ENCODE measurements at regions not wholly inside any gene's neighbourhood (a gene's known extent, or its start where the extent isn't known, plus 50 kb on each side); places are given as distances from the start of the nearest gene placed in this dataset.

GRCh38 chr5:8396756-8397155, 527.8 kb downstream of the MTRR start:
- ChIA-PET CTCF (no interaction called here), RAD21 (ENCODE audit: low non-redundant PET in 1 of 2, low total read pairs in 2 of 2, uncharacterized antibody in 2 of 2, unreplicated experiment in 2 of 2) (no interaction called here), POLR2A (no interaction called here)
- Histone ChIP-seq H3K36me3 (ENCODE audit: control insufficient read depth in 1 of 2, insufficient read depth in 2 of 2, low read length in 2 of 2) (no peaks in the 10 kb centered on the region), H4K20me1 (ENCODE audit: insufficient read depth) (no peaks in the 10 kb centered on the region), H3K9ac (ENCODE audit: low read length) (no peak overlapping the region), H3K9me2 (ENCODE audit: insufficient read depth) (no peaks in the 10 kb centered on the region), H3K27me3 (ENCODE audit: insufficient read depth, low read length) (no peaks in the 10 kb centered on the region), H3K27ac (ENCODE audit: low read depth, low read length) (no peak overlapping the region), H3K9me3 (ENCODE audit: control insufficient read depth in 1 of 2, insufficient read depth in 1 of 2, low read depth in 1 of 2, low read length in 2 of 2) (peaks cover 6 to 23% of the 10 kb centered on the region in 2 experiments; a peak in 2 of 4 replicates), H3K4me2 (ENCODE audit: low read length) (no peak overlapping the region), H3K4me1 (ENCODE audit: control insufficient read depth in 1 of 2, insufficient read depth in 2 of 2, low read length in 2 of 2) (no peaks in the 10 kb centered on the region), H3K4me3 (replicated peaks in 1 of 2; ENCODE audit: low read depth in 1 of 2, low read length in 2 of 2) (no peak overlapping the region), H3K79me2 (ENCODE audit: insufficient read depth, low read length) (no peaks in the 10 kb centered on the region), H2AFZ (ENCODE audit: low read depth, low read length, poor library complexity, severe bottlenecking) (no peak overlapping the region)
- no peak for DNase-seq (ENCODE audit: low read depth, low spot score)
- intact Hi-C loops (cut with micrococcal nuclease), result no loop called here
- TF ChIP-seq ZNF274 (IDR thresholded peaks at IDR 0.05; ENCODE audit: low read depth, low read length) (no peak), MAX (IDR thresholded peaks at IDR 0.05) (no peak), SP1 (IDR thresholded peaks at IDR 0.05; ENCODE audit: low read depth) (no peak), FOSL1 (IDR thresholded peaks at IDR 0.05; ENCODE audit: low read depth) (no peak), EZH2phosphoT487 (IDR thresholded peaks at IDR 0.05; ENCODE audit: borderline replicate concordance) (no peak), CEBPB (IDR thresholded peaks at IDR 0.05; ENCODE audit: low read depth) (no peak)
- BruUV-seq (replicated peaks), result no TSS peak
- ATAC-seq, result no peak

GRCh38 chr5:8399471-8399870, 530.5 kb downstream of the MTRR start:
- BruUV-seq (replicated peaks), result no TSS peak
- no peak overlapping the region for H2AFZ ChIP-seq (ENCODE audit: low read depth, low read length, poor library complexity, severe bottlenecking)
- H4K20me1 ChIP-seq (ENCODE audit: insufficient read depth), result no peaks in the 10 kb centered on the region
- H3K27me3 ChIP-seq (ENCODE audit: insufficient read depth, low read length), result no peaks in the 10 kb centered on the region
- intact Hi-C loops (cut with micrococcal nuclease), result no loop called here
- ChIA-PET RAD21 (ENCODE audit: low non-redundant PET in 1 of 2, low total read pairs in 2 of 2, uncharacterized antibody in 2 of 2, unreplicated experiment in 2 of 2) (no interaction called here), CTCF (no interaction called here), POLR2A (no interaction called here)
- H3K4me3 ChIP-seq (replicated peaks in 1 of 2; ENCODE audit: low read depth in 1 of 2, low read length in 2 of 2), result no peak overlapping the region
- TF ChIP-seq EZH2 (IDR thresholded peaks at IDR 0.05) (no peak), RAD21 (IDR thresholded peaks at IDR 0.05; ENCODE audit: low read depth) (no peak), SP1 (IDR thresholded peaks at IDR 0.05; ENCODE audit: low read depth) (no peak), CTCF (IDR thresholded peaks at IDR 0.05 in 2 of 3, conservative IDR thresholded peaks at IDR 0.05 in 1 of 3; ENCODE audit: borderline replicate concordance in 1 of 3, insufficient read depth in 1 of 3, low read depth in 2 of 3, low read length in 2 of 3) (no peak), EGR1 (IDR thresholded peaks at IDR 0.05; ENCODE audit: low read depth) (no peak), FOSL1 (IDR thresholded peaks at IDR 0.05; ENCODE audit: low read depth) (no peak)
- DNase-seq (ENCODE audit: low read depth, low spot score), result no peak
- no peaks in the 10 kb centered on the region for H3K4me1 ChIP-seq (ENCODE audit: control insufficient read depth in 1 of 2, insufficient read depth in 2 of 2, low read length in 2 of 2)
- ATAC-seq, result no peak
- H3K4me2 ChIP-seq (ENCODE audit: low read length), result no peak overlapping the region
- no peaks in the 10 kb centered on the region for H3K36me3 ChIP-seq (ENCODE audit: control insufficient read depth in 1 of 2, insufficient read depth in 2 of 2, low read length in 2 of 2)
- no peak overlapping the region for H3K27ac ChIP-seq (ENCODE audit: low read depth, low read length)
- peaks cover 9 to 24% of the 10 kb centered on the region in 2 experiments; a peak in 2 of 4 replicates for H3K9me3 ChIP-seq (ENCODE audit: control insufficient read depth in 1 of 2, insufficient read depth in 1 of 2, low read depth in 1 of 2, low read length in 2 of 2)
- no peaks in the 10 kb centered on the region for H3K9me2 ChIP-seq (ENCODE audit: insufficient read depth)
- no peaks in the 10 kb centered on the region for H3K79me2 ChIP-seq (ENCODE audit: insufficient read depth, low read length)
- no peak overlapping the region for H3K9ac ChIP-seq (ENCODE audit: low read length)
